ENCODE measurements at regions not wholly inside any gene's neighbourhood (a gene's known extent, or its start where the extent isn't known, plus 50 kb on each side); places are given as distances from the start of the nearest gene placed in this dataset.

- Histone ChIP-seq H3K36me3 (no peaks in the 10 kb centered on the region), H3K27ac (no peak overlapping the region), H3K27me3 (no peaks in the 10 kb centered on the region), H3K4me1 (no peaks in the 10 kb centered on the region), H3K4me3 (replicated peaks in 1 of 3) (no peak overlapping the region), H3K9me3 (no peaks in the 10 kb centered on the region)
- intact Hi-C loops (cut with DNase I) = no loop called here
- TF ChIP-seq CTCF (IDR thresholded peaks at IDR 0.05) = no peak
- no peak for TF ChIP-seq POLR2A (IDR thresholded peaks at IDR 0.05)
- WGBS, 2 donors = 60 to 69% methylated on average over 5 of the region's 5 CpGs
- DNase-seq = no peak
Measured at GRCh38 chr6:23089981-23090380, 520.6 kb downstream of the HDGFL1 start.

- TF ChIP-seq POLR2A (IDR thresholded peaks at IDR 0.05) = no peak
- TF ChIP-seq CTCF (IDR thresholded peaks at IDR 0.05) = no peak
- 69 to 72% methylated on average over 3 of the region's 3 CpGs for whole genome bisulfite sequencing, 2 donors
- Histone ChIP-seq H3K4me3 (replicated peaks in 1 of 3) (no peak overlapping the region), H3K4me1 (no peaks in the 10 kb centered on the region), H3K27ac (no peak overlapping the region), H3K27me3 (no peaks in the 10 kb centered on the region), H3K9me3 (no peaks in the 10 kb centered on the region), H3K36me3 (no peaks in the 10 kb centered on the region)
- intact Hi-C loops (cut with DNase I) = no loop called here
- no peak for DNase-seq
Measured at GRCh38 chr6:23091795-23092194, 522.4 kb downstream of the HDGFL1 start.

GRCh38 chr6:23096876-23097275 lies 527.5 kb downstream of the HDGFL1 start:
- Histone ChIP-seq H3K36me3 (no peaks in the 10 kb centered on the region), H3K4me1 (no peaks in the 10 kb centered on the region), H3K27ac (no peak overlapping the region), H3K4me3 (replicated peaks in 1 of 3) (no peak overlapping the region), H3K9me3 (no peaks in the 10 kb centered on the region), H3K27me3 (no peaks in the 10 kb centered on the region)
- TF ChIP-seq POLR2A (IDR thresholded peaks at IDR 0.05) (no peak), CTCF (IDR thresholded peaks at IDR 0.05) (no peak)
- no peak for DNase-seq
- WGBS, 2 donors = 83 to 92% methylated on average over 1 of the region's 1 CpG
- intact Hi-C loops (cut with DNase I) = no loop called here

GRCh38 chr6:23097566-23097965 lies 528.2 kb downstream of the HDGFL1 start:
- Histone ChIP-seq H3K4me3 (replicated peaks in 1 of 3) (no peak overlapping the region), H3K27ac (no peak overlapping the region), H3K9me3 (no peaks in the 10 kb centered on the region), H3K27me3 (no peaks in the 10 kb centered on the region), H3K36me3 (no peaks in the 10 kb centered on the region), H3K4me1 (no peaks in the 10 kb centered on the region)
- intact Hi-C loops (cut with DNase I) = no loop called here
- 64% methylated on average over 2 of the region's 2 CpGs for WGBS, 2 donors
- TF ChIP-seq CTCF (IDR thresholded peaks at IDR 0.05) = no peak
- DNase-seq = no peak

- Histone ChIP-seq H3K4me1 (no peaks in the 10 kb centered on the region), H3K36me3 (no peaks in the 10 kb centered on the region), H3K27ac (no peak overlapping the region), H3K9me3 (no peaks in the 10 kb centered on the region), H3K4me3 (replicated peaks in 1 of 3) (no peak overlapping the region), H3K27me3 (no peaks in the 10 kb centered on the region)
- intact Hi-C loops (cut with DNase I) = no loop called here
- TF ChIP-seq CTCF (IDR thresholded peaks at IDR 0.05) (no peak), POLR2A (IDR thresholded peaks at IDR 0.05) (no peak)
- WGBS, 2 donors = 75 to 82% methylated on average over 2 of the region's 2 CpGs
- DNase-seq = no peak
Measured at GRCh38 chr6:23106951-23107350, 537.6 kb downstream of the HDGFL1 start.

Measured in thyroid gland (tissue), 4 donors.